ENCODE measurements at regions not wholly inside any gene's neighbourhood (a gene's known extent, or its start where the extent isn't known, plus 50 kb on each side); places are given as distances from the start of the nearest gene placed in this dataset.

GRCh38 chr9:120197605-120198004 lies 382.4 kb downstream of the CDK5RAP2 start:
- 51 to 59% methylated on average over 12 of the region's 12 CpGs for WGBS, 2 donors
- no peak for FAIRE-seq
- ATAC-seq: no peak
- no peak for DNase-seq
- no peak overlapping the region for H3K4me3 ChIP-seq
- no peak for TF ChIP-seq CTCF (IDR thresholded peaks at IDR 0.05)
- H3K27me3 ChIP-seq: no peaks in the 10 kb centered on the region
- H3K27ac ChIP-seq: no peak overlapping the region
- no peaks in the 10 kb centered on the region for H3K9me3 ChIP-seq
- intact Hi-C loops (cut with DNase I): no loop called here
- no peaks in the 10 kb centered on the region for H3K4me1 ChIP-seq
- H3K36me3 ChIP-seq: no peaks in the 10 kb centered on the region

GRCh38 chr9:120191141-120191540 lies 388.8 kb downstream of the CDK5RAP2 start:
- WGBS, 2 donors: 41 to 54% methylated on average over 3 of the region's 3 CpGs
- DNase-seq (no peak), FAIRE-seq (no peak), ATAC-seq (no peak)
- Histone ChIP-seq H3K36me3 (no peaks in the 10 kb centered on the region), H3K4me1 (no peaks in the 10 kb centered on the region), H3K27ac (no peak overlapping the region), H3K4me3 (no peak overlapping the region), H3K9me3 (no peaks in the 10 kb centered on the region), H3K27me3 (no peaks in the 10 kb centered on the region)
- no peak for TF ChIP-seq CTCF (IDR thresholded peaks at IDR 0.05)
- intact Hi-C loops (cut with DNase I): no loop called here

- FAIRE-seq: no peak
Observed at GRCh38 chr9:120187758-120188157, 392.2 kb downstream of the CDK5RAP2 start.

GRCh38 chr9:120186276-120186675 lies 393.7 kb downstream of the CDK5RAP2 start:
- WGBS, 2 donors: 34 to 39% methylated on average over 3 of the region's 3 CpGs
- H3K4me3 ChIP-seq: no peak overlapping the region
- no peaks in the 10 kb centered on the region for H3K27me3 ChIP-seq
- TF ChIP-seq CTCF (IDR thresholded peaks at IDR 0.05): no peak
- ATAC-seq: no peak
- H3K9me3 ChIP-seq: no peaks in the 10 kb centered on the region
- DNase-seq: no peak
- no peak overlapping the region for H3K27ac ChIP-seq
- no peak for FAIRE-seq
- intact Hi-C loops (cut with DNase I): no loop called here
- H3K36me3 ChIP-seq: no peaks in the 10 kb centered on the region
- H3K4me1 ChIP-seq: no peaks in the 10 kb centered on the region

More at GRCh38 chr9:120187758-120188157, 392.2 kb downstream of the CDK5RAP2 start:
- Histone ChIP-seq H3K27me3 (no peaks in the 10 kb centered on the region), H3K4me3 (no peak overlapping the region), H3K4me1 (no peaks in the 10 kb centered on the region), H3K27ac (no peak overlapping the region), H3K36me3 (no peaks in the 10 kb centered on the region), H3K9me3 (no peaks in the 10 kb centered on the region)
- TF ChIP-seq CTCF (IDR thresholded peaks at IDR 0.05): no peak
- intact Hi-C loops (cut with DNase I): no loop called here
- WGBS, 2 donors: 53 to 64% methylated on average over 8 of the region's 8 CpGs
- DNase-seq (no peak), ATAC-seq (no peak)

GRCh38 chr9:120184266-120184665 lies 395.7 kb downstream of the CDK5RAP2 start:
- Histone ChIP-seq H3K36me3 (no peaks in the 10 kb centered on the region), H3K4me1 (no peaks in the 10 kb centered on the region), H3K27me3 (no peaks in the 10 kb centered on the region), H3K9me3 (no peaks in the 10 kb centered on the region), H3K27ac (no peak overlapping the region), H3K4me3 (no peak overlapping the region)
- no peak for DNase-seq
- no peak for TF ChIP-seq CTCF (IDR thresholded peaks at IDR 0.05)
- no peak for ATAC-seq
- 35 to 49% methylated on average over 3 of the region's 3 CpGs for WGBS, 2 donors
- no peak for FAIRE-seq
- intact Hi-C loops (cut with DNase I): no loop called here
